Esophagus muscularis mucosa (tissue), 3 donors: ENCODE measurements at regions not wholly inside any gene's neighbourhood (a gene's known extent, or its start where the extent isn't known, plus 50 kb on each side); places are given as distances from the start of the nearest gene placed in this dataset.
"Not testable (repeated sequence)": the region's sequence is repeated elsewhere in the genome, so short reads cannot be mapped to it uniquely, and the experiment has no call there.

ENCODE experiments used
- CTCF ChIP-seq, 3 experiments: fragments of 200-600 bp in 2 of 3; fragments of 450-650 bp in 1 of 3; sonication (generic) in 2 of 3; IDR thresholded peaks; one replicate each; pipeline ENCODE4 v1.5.1; 2017 to 2019; ENCODE audit warnings: antibody characterized with exemption in 3 of 3, mild to moderate bottlenecking in 2 of 3, moderate library complexity in 1 of 3
- POLR2A ChIP-seq: fragments of 450-650 bp; IDR thresholded peaks from one replicate; pipeline ENCODE4 v1.6.1; 2017; ENCODE audit warnings: antibody characterized with exemption, moderate library complexity, mild to moderate bottlenecking, low read depth

DNA sequence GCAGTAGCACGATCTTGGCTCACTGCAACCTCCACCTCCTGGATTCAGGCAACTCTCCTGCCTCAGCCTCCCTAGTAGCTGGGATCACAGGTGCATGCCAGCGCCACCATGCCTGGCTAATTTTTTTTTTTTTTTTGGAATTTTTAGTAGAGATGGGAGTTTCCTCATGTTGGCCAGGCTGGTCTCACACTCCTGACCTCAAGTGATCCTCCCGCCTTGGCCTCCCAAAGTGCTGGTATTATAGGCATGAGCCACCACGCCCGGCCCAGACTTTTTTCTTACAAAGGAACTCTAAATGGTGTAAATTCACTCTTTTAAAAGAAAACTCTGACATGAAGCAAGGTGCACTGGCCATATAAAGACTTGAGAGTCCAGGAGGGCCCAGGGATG is 51.7 kb upstream of the USP6NL start:
- not testable (repeated sequence) for TF ChIP-seq CTCF (IDR thresholded peaks at IDR 0.05); POLR2A
